ENCODE measurements at regions not wholly inside any gene's neighbourhood (a gene's known extent, or its start where the extent isn't known, plus 50 kb on each side); places are given as distances from the start of the nearest gene placed in this dataset.

GRCh38 chr2:177314722-177315264 is 50.3 kb upstream of the NFE2L2 start:
- Mint-ChIP-seq H3K36me3 (peaks cover 3% of the 10 kb centered on the region), H3K27me3 (no peaks in the 10 kb centered on the region), H3K9me3 (peaks cover 3% of the 10 kb centered on the region), H3K4me3 (no peak overlapping the region), H3K27ac (no peak overlapping the region), H3K4me1 (peaks cover 6% of the 10 kb centered on the region)
- DNase-seq: no peak

GRCh38 chr2:177315364-177315763 is 50.8 kb upstream of the NFE2L2 start:
- Mint-ChIP-seq H3K27me3 (no peaks in the 10 kb centered on the region), H3K9me3 (peaks cover 3% of the 10 kb centered on the region), H3K4me3 (no peak overlapping the region), H3K27ac (no peak overlapping the region), H3K4me1 (peaks cover 6% of the 10 kb centered on the region), H3K36me3 (peaks cover 3% of the 10 kb centered on the region)
- no peak for DNase-seq

GRCh38 chr2:177316756-177317155 is 52.2 kb upstream of the NFE2L2 start:
- H3K27ac Mint-ChIP-seq: no peak overlapping the region

GRCh38 chr2:177317443-177317842 is 52.9 kb upstream of the NFE2L2 start:
- H3K4me3 Mint-ChIP-seq: no peak overlapping the region
- peaks cover 3% of the 10 kb centered on the region for H3K36me3 Mint-ChIP-seq
- peaks cover 3% of the 10 kb centered on the region for H3K4me1 Mint-ChIP-seq
- no peak for DNase-seq
- no peak overlapping the region for H3K27ac Mint-ChIP-seq
- H3K27me3 Mint-ChIP-seq: no peaks in the 10 kb centered on the region
- H3K9me3 Mint-ChIP-seq: no peaks in the 10 kb centered on the region

More at GRCh38 chr2:177316756-177317155, 52.2 kb upstream of the NFE2L2 start:
- Mint-ChIP-seq H3K36me3 (peaks cover 3% of the 10 kb centered on the region), H3K27me3 (no peaks in the 10 kb centered on the region), H3K4me1 (peaks cover 3% of the 10 kb centered on the region), H3K9me3 (peaks cover 2% of the 10 kb centered on the region), H3K4me3 (no peak overlapping the region)
- DNase-seq: no peak

DNA sequence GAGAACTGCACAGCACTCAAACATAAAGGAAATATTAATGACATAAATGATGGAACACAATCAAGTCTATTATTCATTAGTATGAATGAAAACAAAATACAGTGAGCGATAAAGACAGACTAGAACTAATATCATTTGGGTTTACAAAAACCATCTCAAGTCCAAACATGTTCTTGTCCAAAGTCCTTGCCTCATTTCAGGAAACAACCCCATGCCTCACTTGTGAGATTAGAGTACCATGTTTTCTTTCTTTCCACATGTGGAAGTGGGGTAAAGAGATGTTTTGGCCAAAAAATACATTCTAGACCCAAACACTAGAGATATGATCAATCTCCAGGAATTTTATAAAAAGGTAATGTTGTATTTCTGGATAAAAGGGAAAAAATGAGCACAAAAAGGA is 53.3 kb upstream of the NFE2L2 start:
- Mint-ChIP-seq H3K27me3 (no peaks in the 10 kb centered on the region), H3K4me3 (no peak overlapping the region), H3K27ac (no peak overlapping the region), H3K9me3 (no peaks in the 10 kb centered on the region), H3K4me1 (peaks cover 3% of the 10 kb centered on the region), H3K36me3 (peaks cover 3% of the 10 kb centered on the region)
- no peak for DNase-seq

GRCh38 chr2:177318613-177319012 is 54.1 kb upstream of the NFE2L2 start:
- no peak for DNase-seq
- peaks cover 3% of the 10 kb centered on the region for H3K36me3 Mint-ChIP-seq
- H3K4me1 Mint-ChIP-seq: peaks cover 3% of the 10 kb centered on the region
- no peak overlapping the region for H3K4me3 Mint-ChIP-seq
- no peaks in the 10 kb centered on the region for H3K9me3 Mint-ChIP-seq
- H3K27ac Mint-ChIP-seq: no peak overlapping the region
- H3K27me3 Mint-ChIP-seq: no peaks in the 10 kb centered on the region

GRCh38 chr2:177320596-177320995 is 56.1 kb upstream of the NFE2L2 start:
- Mint-ChIP-seq H3K4me3 (no peak overlapping the region), H3K27ac (no peak overlapping the region)

DNA sequence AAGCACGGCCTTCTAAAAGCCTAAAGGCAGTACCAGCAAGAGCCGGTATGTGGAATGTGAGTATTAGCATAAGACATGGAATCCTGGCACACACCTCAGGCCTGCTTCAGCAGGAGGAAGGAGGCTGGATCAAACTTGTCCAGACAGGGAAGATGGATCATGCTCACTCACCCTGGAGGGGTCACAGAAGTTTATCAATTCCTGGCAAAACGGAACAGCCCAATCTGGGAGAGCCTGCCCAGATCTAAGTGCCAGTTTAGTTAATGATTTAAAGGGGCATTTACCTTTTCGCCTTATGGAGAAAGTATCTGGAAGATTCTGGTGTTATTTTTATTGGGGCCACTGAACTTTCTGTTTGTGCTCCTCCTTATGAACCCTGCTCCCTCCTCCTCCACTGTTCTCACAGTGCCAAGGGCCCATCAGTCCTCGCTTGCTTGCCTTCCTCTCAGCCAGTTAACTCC is 58.3 kb upstream of the NFE2L2 start:
- DNase-seq: no peak
- no peaks in the 10 kb centered on the region for H3K27me3 Mint-ChIP-seq
- peaks cover 3% of the 10 kb centered on the region for H3K4me1 Mint-ChIP-seq
- H3K4me3 Mint-ChIP-seq: no peak overlapping the region
- no peaks in the 10 kb centered on the region for H3K9me3 Mint-ChIP-seq
- H3K27ac Mint-ChIP-seq: no peak overlapping the region
- peaks cover 3% of the 10 kb centered on the region for H3K36me3 Mint-ChIP-seq

More at GRCh38 chr2:177320596-177320995, 56.1 kb upstream of the NFE2L2 start:
- no peak for DNase-seq
- peaks cover 3% of the 10 kb centered on the region for H3K36me3 Mint-ChIP-seq
- peaks cover 3% of the 10 kb centered on the region for H3K4me1 Mint-ChIP-seq
- no peaks in the 10 kb centered on the region for H3K27me3 Mint-ChIP-seq
- no peaks in the 10 kb centered on the region for H3K9me3 Mint-ChIP-seq

- DNase-seq: no peak
- H3K4me1 Mint-ChIP-seq: peaks cover 5% of the 10 kb centered on the region
- no peaks in the 10 kb centered on the region for H3K27me3 Mint-ChIP-seq
- H3K4me3 Mint-ChIP-seq: no peak overlapping the region
- H3K27ac Mint-ChIP-seq: no peak overlapping the region
- no peaks in the 10 kb centered on the region for H3K36me3 Mint-ChIP-seq
- H3K9me3 Mint-ChIP-seq: no peaks in the 10 kb centered on the region
These were observed 60.3 kb upstream of the NFE2L2 start for GRCh38 chr2:177324797-177325196.

DNA sequence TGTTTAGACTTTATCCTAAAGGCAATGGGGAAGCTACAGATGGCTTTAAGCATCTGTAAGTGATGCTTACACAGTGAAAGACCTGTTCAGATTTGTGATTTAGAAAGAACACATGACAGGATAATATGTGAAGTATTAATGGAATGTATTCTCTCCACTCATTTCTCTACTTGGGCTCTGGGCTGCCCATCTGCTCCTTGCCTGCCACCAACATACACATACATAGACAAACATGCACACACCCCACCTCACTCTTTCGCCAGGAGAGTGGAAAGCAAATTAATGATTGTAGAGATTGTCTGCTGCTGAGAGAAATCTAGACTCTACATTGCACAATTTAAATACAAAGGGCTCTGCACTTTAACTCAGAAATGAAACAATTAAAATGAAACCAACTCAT is 61.0 kb upstream of the NFE2L2 start:
- H3K27ac Mint-ChIP-seq: no peak overlapping the region
- H3K9me3 Mint-ChIP-seq: no peaks in the 10 kb centered on the region
- no peaks in the 10 kb centered on the region for H3K36me3 Mint-ChIP-seq
- peaks cover 5% of the 10 kb centered on the region for H3K4me1 Mint-ChIP-seq
- no peak overlapping the region for H3K4me3 Mint-ChIP-seq
- no peaks in the 10 kb centered on the region for H3K27me3 Mint-ChIP-seq
- no peak for DNase-seq

GRCh38 chr2:177326005-177326404 is 61.5 kb upstream of the NFE2L2 start:
- peaks cover 5% of the 10 kb centered on the region for H3K4me1 Mint-ChIP-seq
- no peaks in the 10 kb centered on the region for H3K27me3 Mint-ChIP-seq
- H3K36me3 Mint-ChIP-seq: no peaks in the 10 kb centered on the region
- H3K9me3 Mint-ChIP-seq: no peaks in the 10 kb centered on the region
- H3K4me3 Mint-ChIP-seq: no peak overlapping the region
- DNase-seq: no peak
- no peak overlapping the region for H3K27ac Mint-ChIP-seq

GRCh38 chr2:177326591-177326990 is 62.1 kb upstream of the NFE2L2 start:
- no peak overlapping the region for H3K4me3 Mint-ChIP-seq
- H3K27me3 Mint-ChIP-seq: no peaks in the 10 kb centered on the region
- no peaks in the 10 kb centered on the region for H3K36me3 Mint-ChIP-seq
- DNase-seq: no peak
- peaks cover 5% of the 10 kb centered on the region for H3K4me1 Mint-ChIP-seq
- no peak overlapping the region for H3K27ac Mint-ChIP-seq
- no peaks in the 10 kb centered on the region for H3K9me3 Mint-ChIP-seq

DNA sequence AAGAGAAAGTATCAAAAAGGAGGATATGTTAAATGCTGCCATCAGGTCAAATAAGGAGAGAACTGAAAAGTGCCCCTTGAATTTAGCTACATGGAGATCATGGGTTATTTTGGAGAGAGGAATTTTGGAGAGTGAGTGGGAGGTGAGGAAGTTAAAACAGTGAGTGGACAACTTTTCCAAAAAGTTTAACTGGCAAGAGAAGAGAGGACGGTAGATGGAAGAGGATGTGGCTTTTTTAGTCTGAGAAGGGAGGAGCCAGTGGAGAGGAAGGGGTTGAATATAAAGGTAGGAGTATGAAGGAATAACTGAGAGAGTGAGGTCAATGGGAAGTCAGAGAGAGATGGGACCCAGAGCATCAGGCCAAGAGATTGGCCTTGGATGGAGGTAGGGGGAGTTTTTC is 62.5 kb upstream of the NFE2L2 start:
- DNase-seq: no peak
- Mint-ChIP-seq H3K36me3 (no peaks in the 10 kb centered on the region), H3K27ac (no peak overlapping the region), H3K27me3 (no peaks in the 10 kb centered on the region), H3K9me3 (no peaks in the 10 kb centered on the region), H3K4me3 (no peak overlapping the region), H3K4me1 (peaks cover 9% of the 10 kb centered on the region)

- Mint-ChIP-seq H3K27ac (no peak overlapping the region), H3K4me1 (peaks cover 10% of the 10 kb centered on the region), H3K36me3 (no peaks in the 10 kb centered on the region), H3K4me3 (no peak overlapping the region), H3K9me3 (no peaks in the 10 kb centered on the region), H3K27me3 (no peaks in the 10 kb centered on the region)
- DNase-seq: no peak
These were observed 63.5 kb upstream of the NFE2L2 start for GRCh38 chr2:177328056-177328455.

DNA sequence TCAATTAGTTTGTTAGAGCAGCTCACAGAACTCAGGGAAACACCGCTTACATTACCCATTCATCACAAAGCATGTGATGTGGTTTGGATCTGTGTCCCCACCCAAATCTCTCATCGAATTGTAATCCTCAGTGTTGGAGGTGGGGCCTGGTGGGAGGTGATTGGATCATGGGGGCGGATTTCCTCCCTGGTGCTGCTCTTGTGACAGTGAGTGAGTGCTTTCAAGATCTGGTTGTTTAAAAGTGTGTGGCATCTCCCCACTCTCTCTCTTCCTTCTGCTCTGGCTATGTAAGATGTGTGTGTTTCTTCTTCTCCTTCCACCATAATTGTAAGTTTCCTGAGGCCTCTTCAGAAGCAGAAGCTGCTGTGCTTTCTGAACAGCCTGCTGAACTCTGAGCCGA is 63.5 kb upstream of the AGPS start:
- Mint-ChIP-seq H3K4me1 (peaks cover 10% of the 10 kb centered on the region), H3K27me3 (no peaks in the 10 kb centered on the region), H3K27ac (no peak overlapping the region), H3K4me3 (no peak overlapping the region), H3K9me3 (no peaks in the 10 kb centered on the region), H3K36me3 (no peaks in the 10 kb centered on the region)
- DNase-seq: no peak

GRCh38 chr2:177331466-177331997 is 61.0 kb upstream of the AGPS start:
- Mint-ChIP-seq H3K4me3 (no peak overlapping the region), H3K36me3 (no peaks in the 10 kb centered on the region), H3K9me3 (no peaks in the 10 kb centered on the region), H3K27me3 (no peaks in the 10 kb centered on the region), H3K27ac (no peak overlapping the region), H3K4me1 (peaks cover 10% of the 10 kb centered on the region)
- no peak for DNase-seq

Data from activated naive CD8-positive, alpha-beta T cell treated with anti-CD3 and anti-CD28 coated beads for 36 hours (primary cell).